Liver (tissue), 3 donors: ENCODE measurements at regions not wholly inside any gene's neighbourhood (a gene's known extent, or its start where the extent isn't known, plus 50 kb on each side); places are given as distances from the start of the nearest gene placed in this dataset.
"Not testable (repeated sequence)": the region's sequence is repeated elsewhere in the genome, so short reads cannot be mapped to it uniquely, and the experiment has no call there.

ENCODE experiments used
- CTCF ChIP-seq: fragments of 150-350 bp; IDR thresholded peaks from 2 replicates; pipeline ENCODE4 v1.5.1; 2017; ENCODE audit warnings: improper control_type of control experiment, low read depth, low read length; ENCODE audit not compliant: missing input control
- EGR1 ChIP-seq, 2 donors: IDR thresholded peaks; 2 replicates each; pipeline ENCODE4 v1.6.1; 2016 to 2018; ENCODE audit warnings: antibody characterized with exemption in 2 of 2, low read depth in 2 of 2
- TF ChIP-seq, protein P1 (sequence below): IDR thresholded peaks from 2 replicates; pipeline ENCODE4 v1.6.1; 2016; ENCODE audit warnings: antibody characterized with exemption
- donor health status: healthy.
- donor health status: healthy.

- TF ChIP-seq CTCF; EGR1 (IDR thresholded peaks at IDR 0.05; ENCODE audit: low read depth in 2 of 2): not testable (repeated sequence)
- TF ChIP-seq, protein P1, sequence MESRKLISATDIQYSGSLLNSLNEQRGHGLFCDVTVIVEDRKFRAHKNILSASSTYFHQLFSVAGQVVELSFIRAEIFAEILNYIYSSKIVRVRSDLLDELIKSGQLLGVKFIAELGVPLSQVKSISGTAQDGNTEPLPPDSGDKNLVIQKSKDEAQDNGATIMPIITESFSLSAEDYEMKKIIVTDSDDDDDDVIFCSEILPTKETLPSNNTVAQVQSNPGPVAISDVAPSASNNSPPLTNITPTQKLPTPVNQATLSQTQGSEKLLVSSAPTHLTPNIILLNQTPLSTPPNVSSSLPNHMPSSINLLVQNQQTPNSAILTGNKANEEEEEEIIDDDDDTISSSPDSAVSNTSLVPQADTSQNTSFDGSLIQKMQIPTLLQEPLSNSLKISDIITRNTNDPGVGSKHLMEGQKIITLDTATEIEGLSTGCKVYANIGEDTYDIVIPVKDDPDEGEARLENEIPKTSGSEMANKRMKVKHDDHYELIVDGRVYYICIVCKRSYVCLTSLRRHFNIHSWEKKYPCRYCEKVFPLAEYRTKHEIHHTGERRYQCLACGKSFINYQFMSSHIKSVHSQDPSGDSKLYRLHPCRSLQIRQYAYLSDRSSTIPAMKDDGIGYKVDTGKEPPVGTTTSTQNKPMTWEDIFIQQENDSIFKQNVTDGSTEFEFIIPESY = not testable (repeated sequence)
These were observed 178.0 kb upstream of the ROPN1B start for GRCh38 chr3:125791021-125791420.
